ENCODE measurements at regions not wholly inside any gene's neighbourhood (a gene's known extent, or its start where the extent isn't known, plus 50 kb on each side); places are given as distances from the start of the nearest gene placed in this dataset.
A peak's percentile ranks its signal among the peaks of the same experiment; 100 is the strongest.

DNA sequence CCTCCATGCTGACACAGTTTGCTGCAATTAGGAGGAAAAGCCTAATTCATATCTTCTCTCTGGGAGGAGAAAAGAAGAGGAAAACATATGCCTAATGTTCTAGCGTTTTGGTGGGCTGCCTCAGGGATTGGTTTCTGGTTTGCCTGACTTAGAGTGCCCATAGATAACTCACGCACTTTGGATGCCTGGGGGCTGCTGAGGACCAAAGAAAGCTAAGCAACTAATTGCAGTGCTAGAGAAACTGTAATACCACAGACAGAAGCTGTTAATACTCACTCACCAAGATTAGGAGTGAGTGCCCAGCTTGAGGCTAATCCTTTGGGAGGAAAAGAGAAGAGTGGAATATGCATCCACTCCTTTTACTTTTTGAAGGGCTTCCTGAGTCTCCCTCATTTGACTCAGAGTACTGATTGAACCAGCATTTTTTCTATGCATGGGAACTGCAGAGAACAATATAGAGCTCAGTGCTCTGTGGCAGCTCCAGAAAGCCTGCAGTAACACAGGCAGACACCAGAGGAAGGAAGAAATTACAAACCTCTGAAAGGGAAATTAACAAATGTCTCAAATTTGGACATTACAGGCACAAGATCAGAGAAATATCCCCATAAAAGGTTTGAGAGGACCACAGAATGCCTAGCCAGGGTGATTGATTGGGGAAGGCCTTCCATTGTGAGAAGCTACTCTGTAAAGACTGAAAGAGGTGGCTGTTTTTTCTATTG lies 666.4 kb downstream of the OLFM4 start:
- DNase-seq (ENCODE audit: low spot score) = no peak

DNA sequence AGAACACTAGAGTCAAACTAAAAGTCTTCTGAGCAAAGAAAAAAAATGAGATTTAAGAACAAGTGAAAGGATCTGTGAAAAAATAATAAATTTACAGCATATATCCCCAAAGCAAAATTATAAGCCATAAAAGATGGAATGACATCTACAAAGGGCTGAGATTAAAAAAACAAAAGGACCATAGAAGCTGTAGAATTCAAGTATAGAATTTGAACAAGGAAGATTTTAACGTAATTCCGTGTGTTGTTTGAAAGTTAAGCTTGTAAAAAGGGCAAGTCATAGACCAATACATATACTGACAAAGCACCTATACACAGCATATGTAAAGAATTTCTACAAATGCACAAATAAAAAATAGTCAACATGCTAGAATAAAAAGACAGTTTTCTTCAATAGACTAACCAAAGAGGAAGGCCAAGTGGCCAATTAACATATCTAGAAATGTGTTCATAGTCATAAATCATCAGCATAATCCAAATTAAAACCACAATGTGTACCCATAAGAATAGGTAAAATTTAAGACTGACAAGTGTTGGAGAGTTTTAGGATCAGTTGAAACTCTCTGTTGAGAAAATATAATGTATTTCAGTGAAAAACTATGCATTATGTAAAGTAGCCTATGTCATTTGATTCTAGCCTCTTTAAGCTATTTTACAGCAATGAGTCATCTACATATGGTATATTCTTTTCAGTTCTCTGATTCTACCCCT lies 674.9 kb downstream of the OLFM4 start:
- no peak for DNase-seq (ENCODE audit: low spot score)

DNA sequence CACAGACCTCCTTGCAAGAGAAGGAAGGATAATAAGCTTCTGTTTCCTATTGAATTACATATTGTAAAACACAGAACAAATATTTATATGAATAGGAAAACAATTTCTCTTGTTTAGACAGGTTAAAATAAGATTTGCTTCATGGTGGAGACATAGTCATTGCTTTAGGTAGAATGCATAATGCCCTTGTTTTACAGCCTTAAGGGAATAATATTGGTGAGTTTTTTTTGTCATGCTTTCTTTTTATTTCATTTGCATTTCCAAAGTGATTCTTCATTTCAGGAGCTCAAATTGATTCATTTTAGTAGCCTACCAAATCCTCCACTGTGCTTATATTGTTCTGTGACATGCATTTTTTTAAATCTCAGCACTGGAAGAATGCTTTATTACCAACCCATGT lies 690.7 kb downstream of the OLFM4 start:
- no peak for DNase-seq (ENCODE audit: low spot score)

DNA sequence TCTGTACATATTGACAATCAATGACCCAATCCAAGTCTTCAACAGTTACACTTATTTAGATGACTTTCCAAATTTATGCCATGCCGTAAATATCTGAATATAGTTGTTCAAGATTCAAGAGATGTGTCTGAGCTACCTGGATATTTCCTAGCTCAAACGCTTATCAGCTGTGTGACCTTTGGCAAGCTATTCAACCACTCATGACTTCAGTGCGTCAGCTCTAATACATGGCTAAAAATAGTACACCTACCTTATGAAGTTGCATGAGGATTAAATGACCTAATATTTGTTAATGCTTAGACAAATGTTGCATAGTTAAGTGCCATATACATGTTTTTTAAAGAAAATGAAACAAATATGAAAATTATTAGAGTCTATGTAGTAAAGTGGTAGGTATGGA lies 704.1 kb downstream of the OLFM4 start:
- no peak for DNase-seq (ENCODE audit: low spot score)

DNA sequence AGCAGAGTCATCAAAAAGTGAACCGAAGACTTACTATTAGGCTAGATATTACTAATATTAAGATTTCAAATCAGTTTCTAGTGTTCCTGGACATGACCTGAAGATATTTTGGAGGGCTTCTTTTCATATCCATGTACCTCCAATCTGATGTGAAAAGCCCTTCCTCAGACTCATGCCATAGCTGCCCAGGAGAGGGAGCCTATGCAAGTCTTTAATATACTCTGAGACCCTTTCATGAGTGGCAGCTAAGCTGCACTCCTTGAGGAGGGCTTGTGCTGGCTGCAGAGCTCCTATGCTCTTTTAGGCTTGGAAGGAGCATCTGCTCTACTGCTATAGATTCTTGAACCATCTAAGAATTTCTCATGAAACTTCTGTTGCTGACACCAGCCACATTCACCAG lies 715.3 kb downstream of the OLFM4 start:
- DNase-seq (ENCODE audit: low spot score) = peak; percentile 11

DNA sequence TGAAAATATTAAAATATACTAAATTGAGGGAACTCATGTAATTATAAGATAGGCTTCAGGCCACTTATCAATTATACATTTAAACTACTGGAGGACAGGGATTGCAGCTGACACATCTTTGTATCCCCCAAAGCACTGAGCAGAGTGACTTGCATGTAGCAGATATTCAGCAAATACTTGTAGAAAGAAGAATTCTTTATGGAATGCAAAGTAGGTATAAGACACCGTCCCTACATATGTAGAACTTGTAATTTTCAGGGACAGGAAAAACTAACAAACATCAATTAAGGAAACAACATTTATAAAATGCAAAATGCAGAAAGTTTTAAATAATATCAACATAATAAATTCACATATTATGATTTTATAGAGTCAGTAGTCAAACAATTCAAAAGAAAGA lies 719.2 kb downstream of the OLFM4 start:
- no peak for DNase-seq (ENCODE audit: low spot score)

DNA sequence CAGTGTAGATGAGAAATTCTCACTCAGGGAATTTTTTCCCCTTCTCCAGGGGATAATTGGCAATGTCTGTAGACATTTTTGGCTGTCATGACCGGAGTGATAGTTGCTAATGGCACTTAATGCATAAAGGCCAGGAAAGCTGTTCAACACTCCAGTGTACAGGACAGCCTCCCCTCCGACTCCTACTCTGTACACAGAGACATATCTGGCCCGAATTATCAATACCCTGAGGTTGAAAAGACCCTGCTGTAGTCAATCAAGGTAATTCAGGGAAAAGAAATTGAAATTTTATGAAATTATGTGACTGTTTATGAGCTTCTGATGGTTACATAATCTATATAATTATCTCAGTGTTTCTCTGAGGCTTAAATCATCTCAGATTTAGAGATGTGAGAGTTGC lies 720.7 kb downstream of the OLFM4 start:
- no peak for DNase-seq (ENCODE audit: low spot score)

DNA sequence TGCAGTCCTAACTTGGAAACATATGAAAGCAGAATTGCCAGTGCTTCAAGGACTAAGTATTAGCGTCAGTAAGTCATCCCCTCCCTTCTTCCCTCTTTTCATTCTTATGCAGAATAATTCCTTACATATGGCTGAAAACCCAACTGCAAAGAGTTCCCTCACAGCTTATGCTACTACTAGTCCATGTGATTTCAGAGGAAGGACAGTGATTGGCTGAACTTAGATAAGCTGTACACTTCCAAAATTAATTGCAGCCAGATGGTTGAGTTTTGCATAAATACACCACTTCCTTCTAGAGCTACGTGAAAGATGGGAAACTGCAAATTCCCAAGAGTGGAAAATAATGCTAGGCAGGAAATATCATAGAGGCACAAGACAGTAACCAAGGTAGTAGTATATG lies 730.4 kb downstream of the OLFM4 start:
- peak; percentile 17 for DNase-seq (ENCODE audit: low spot score)

DNA sequence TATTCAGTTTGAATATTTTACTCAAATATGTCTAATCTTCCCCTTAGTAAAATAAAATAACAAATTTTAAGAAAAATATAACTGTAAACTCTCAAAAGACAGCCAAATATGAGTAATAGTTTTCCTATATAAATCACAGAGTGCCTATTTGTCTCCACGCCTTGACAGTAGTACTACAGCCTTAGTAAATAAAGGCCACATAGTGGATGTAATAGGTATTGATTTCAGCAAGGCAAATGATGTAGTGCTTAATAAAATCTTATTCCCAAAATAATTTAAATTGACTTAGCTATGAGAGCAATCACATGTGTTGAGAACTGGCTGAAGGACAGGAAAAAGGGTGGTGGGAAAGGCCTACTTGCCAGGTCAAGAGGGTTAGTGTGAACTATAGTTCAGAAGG lies 747.2 kb downstream of the OLFM4 start:
- DNase-seq (ENCODE audit: low spot score) = no peak

DNA sequence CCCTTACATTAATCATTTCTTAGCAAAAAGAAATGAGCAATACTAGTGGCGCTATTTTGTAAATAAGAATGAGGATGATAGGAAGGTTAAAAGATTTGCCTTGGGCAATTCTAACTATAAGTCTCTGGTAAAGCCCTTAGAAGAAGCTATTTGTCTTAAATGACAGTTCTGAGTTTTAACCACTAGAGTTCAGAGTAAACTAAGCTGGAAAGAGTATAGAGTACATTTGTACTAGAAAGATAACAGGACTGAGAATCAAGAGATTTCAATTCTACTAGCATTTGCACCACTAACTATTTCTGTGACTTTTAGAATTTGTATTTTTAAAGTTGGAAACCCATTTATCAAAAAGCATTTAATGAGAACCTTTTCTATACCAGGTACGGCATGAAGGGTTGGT lies 750.3 kb downstream of the OLFM4 start:
- DNase-seq (ENCODE audit: low spot score) = no peak

DNA sequence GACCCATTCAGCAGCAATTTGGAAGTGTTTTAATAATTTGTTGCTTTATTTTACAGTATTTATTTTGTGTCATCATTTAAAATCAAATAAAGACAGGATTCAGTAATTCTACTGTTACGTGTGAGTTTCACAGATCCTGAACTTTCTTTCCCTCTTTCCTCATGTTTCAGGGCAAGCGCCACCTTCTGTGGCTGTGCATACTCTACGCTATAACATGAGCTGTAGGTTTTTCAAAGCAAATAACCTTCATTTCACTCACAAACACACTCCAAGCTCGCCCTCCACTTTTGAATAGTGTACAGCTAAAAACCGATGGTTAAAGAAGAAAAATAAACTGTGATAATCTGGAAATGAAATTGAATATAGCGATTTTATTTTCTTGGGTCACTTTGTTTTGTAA lies 753.3 kb downstream of the OLFM4 start:
- peak; percentile 16 for DNase-seq (ENCODE audit: low spot score)

DNA sequence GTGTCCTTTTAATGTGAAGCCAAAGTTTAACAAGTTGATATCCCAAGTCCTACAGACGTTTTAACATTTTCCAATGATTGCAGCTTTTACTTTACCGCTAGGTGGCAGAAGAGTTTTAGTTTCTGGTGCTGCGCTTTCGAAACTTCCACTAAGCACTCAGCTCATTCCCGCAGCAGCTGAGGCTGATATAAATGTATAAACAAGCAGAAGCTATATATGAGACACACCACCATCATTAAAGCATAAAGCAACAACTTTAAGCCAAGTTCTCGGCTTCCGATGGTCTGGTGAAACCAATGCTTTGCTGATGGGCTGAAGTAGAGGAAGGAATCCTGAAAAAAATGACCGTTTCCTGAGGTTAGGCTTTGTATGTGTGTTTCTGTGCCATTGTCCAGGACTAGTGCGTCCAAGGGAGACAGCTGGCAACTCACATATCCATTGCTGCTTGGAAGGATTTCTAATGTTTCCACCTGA lies 753.9 kb downstream of the OLFM4 start:
- peak; percentile 59 for DNase-seq (ENCODE audit: low spot score)

DNA sequence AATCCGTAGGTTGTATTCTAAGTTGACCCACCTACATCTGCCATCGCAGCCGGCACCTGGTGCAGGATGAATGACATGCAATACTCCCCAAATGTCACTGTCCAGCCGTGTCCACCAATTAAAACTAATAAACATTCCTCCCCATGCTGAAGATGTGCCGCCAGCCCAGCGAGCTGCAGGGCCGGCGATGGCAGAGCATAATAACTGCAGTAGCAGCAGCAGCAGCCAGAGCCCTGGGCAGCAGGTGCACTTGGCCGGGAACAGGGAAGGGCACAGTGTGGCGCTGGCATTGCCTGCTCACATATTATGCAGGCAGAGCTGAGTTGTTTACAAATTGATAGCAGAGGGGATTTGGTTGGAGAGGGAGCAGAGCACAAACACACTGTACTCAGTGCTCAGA lies 754.9 kb downstream of the OLFM4 start:
- no peak for DNase-seq (ENCODE audit: low spot score)

DNA sequence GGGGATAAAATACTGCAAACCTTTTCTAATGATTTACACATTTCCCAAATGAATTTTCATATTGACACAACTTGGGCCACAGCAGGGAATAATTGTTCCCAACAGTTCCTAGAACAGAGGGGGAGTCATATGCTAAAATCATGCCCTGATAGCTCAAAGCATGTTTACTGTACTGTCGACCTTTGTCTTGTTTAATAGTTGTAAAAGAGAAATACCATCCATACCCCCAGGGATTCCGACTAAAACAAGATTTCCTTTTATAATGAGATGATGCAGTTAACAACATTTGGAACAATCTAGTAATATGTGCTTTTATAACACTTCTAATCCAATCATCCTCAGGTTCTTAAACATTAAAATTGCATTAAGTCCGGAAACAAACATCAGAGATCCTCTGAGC lies 759.7 kb downstream of the OLFM4 start:
- DNase-seq (ENCODE audit: low spot score) = no peak

DNA sequence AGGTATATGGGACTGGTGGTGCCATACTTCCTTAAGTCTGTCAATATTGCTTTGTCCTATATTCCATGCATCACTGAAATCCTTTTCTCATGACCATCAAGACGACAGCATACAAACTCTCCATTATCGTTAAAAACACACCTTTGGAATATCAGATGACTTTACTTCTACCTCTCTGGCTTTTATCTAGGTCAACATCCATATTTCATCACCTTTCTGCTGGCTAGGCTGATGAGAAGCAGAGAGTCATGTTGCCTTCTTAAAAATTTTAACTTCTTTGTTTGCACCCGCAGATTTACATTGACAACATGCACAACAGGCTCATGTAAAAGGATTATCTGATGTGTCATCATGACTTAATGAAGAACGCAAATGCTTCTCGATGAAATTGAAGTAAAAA lies 771.4 kb downstream of the OLFM4 start:
- DNase-seq (ENCODE audit: low spot score) = no peak

DNA sequence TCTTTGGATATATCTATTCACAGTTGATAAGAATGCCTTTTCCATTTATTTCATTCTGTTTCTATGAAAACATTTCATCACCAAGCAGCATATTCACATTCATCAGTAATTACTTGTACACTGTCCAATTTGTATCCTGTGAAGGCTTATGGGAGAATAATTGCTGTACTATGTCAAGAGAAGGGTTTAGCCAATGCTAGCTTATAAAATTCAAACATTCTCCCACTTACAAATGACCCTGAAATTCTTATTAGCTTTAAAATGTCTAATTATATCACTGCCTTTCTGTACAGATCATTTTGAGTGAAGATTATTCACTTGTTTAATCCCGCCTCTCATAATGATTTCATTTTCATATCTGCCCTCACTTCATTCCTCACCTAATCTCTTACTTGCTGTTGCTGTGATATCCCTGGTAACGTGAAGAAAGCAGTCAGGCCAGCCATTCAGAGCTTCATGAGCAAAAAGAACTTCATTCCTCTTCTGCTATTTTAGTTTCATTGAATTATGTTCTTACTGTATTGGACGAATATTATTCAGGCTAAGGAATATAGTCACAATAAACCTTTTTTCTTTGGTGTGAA lies 778.7 kb downstream of the OLFM4 start:
- DNase-seq (ENCODE audit: low spot score) = no peak

DNA sequence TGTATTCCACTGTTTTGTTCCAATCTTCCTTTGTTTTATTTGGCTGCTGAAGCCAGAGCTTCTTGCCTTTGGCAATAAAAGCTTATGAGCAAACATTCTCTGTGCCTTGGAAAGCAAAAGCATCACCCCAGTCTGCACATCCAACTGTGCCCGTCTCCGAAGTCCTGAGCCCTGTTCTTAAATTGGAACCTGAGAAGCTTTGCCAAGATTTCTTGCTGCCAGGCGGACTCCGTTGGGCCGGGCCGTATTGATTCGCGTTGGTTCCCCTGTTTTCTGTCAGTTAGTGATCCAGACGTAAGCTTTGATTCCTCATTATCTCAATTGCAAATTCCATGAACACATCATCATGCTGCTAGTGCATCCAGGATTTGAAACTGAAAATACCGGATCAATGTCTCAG lies 793.0 kb downstream of the OLFM4 start:
- no peak for DNase-seq (ENCODE audit: low spot score)

DNA sequence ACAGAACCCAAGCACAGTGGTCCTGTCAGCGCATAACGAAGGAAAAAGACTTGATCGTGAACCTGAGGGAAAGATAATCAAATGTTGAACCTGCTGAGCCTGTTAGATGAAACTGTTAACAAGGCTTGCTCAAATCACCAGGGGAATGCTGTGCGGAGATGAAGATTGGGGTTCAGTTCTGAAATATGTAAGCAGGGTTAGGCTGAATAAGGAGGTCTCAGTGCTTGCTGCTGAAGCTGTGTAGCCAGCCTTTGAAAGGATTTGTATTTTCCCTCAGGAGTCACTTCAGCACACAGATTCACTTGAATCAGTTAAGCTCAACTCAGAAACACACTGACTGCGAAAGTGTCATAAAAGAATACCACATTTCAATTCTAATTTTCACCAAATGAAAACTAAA lies 793.5 kb downstream of the OLFM4 start:
- DNase-seq (ENCODE audit: low spot score) = no peak

DNA sequence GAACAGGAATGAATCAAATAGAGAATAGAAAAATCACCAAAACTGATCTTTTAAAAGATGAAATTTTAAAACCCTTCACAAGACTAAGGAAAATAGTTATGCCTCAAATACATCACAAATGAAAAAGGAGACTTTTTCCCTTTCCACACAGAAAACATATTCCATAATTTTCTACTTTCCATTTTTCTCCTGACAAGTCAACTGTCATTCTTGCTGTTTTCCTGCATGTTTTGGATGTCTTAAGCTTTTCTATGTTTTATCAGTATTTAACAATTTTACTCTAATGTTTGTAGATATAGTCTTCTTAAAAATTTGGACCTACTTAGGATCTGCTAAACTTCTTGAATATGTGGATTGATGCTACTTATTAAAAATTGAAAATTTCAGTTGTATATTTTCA lies 810.8 kb downstream of the OLFM4 start:
- no peak for DNase-seq (ENCODE audit: low spot score)

DNA sequence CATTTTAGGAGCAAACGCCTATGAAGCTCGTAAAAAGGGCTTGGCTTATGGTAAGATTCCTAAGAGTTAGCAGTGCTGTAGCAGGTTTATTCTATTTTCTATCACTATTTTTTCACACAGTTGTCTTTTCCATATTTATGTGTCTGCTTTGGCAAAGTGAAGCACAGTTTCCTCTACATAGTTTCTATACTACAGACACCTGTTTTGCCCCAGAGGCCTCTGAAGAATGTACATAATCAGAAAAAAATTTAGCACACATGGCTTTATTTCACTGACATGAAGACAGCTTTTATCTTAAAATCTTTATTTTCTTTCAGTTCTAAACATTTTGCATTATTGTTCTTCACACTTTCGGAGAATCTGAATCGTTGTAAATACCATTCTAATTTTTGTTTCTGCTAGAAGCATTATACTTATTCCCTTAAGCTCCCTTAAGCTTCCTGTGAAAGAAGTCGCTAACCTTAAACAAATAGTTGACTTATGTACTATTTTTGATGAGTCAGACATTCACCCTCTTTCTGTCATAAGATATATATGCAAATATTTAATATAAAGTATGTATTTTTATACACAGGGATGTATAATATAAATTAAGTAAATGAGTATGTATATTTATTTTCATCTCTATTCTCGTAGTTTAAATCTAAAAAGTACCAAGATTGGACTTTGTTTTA lies 816.0 kb downstream of the OLFM4 start:
- DNase-seq (ENCODE audit: low spot score) = no peak

DNA sequence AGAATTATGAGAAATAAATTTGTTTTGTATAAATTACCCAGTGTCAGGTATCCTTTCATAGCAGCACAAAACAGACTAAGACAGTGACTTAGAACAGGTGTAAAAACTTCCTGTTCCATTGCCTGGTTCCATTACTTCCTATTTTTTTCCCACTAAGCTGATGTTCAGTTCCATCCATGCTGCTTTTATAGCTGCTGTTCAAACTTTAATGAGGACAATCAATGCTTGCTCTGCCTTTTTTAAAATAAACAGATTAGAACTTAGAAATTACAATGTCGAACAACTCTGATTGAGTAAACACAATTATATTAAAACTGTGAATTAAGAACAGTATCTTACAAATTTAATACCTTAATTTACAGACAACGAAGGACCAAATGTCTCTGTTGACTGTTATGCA lies 818.9 kb downstream of the OLFM4 start:
- DNase-seq (ENCODE audit: low spot score) = no peak

DNA sequence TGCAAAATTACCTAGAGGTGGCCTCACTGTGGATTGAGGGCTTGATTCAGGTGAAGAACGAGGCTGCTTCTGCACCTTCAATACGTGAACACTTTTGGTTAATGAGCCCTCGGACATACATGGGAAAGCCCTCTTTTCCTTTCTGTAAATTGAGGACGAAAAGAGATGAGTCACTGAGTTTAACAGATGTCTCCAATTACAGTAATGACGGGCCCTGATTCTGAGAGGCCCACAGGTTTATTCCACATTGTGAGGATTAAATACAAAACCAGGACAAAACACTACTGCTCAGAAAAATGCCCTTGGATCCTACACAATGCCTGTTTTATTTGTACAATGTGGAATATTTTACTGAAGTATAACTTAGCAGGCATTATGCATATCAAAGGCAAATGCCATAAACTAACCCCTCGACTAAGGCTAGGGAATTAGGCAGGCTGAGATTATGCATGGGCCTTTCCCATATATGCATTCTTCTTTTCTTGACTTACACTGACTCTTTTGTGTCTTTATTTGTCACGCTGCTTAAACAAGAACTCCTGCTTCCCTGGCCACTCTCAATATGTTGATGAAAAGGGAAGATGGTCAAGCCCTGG lies 819.9 kb downstream of the OLFM4 start:
- DNase-seq (ENCODE audit: low spot score) = no peak

DNA sequence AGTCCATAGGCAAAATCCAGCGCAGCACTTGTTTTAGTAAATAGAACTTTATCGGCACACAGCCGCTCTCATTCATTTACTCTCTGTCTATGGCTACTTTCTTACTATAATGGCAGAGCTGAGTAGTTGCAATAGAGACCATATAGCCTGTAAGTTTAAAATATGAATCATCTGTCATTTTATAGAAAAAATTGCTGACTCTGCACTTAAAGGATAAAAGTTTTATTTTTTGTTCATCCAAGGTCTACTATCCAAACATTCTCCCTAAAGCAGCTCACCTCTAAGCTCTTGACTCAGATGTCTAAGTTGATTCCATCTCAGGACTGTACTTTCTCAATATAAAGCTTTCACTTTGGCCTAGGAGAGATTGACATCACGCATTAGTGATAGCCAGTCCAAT lies 825.7 kb downstream of the OLFM4 start:
- no peak for DNase-seq (ENCODE audit: low spot score)

All from iPS-NIHi11 (cell line).